ENCODE measurements at regions not wholly inside any gene's neighbourhood (a gene's known extent, or its start where the extent isn't known, plus 50 kb on each side); places are given as distances from the start of the nearest gene placed in this dataset.

GRCh38 chr4:146098397-146098796, 77.1 kb upstream of the LSM6 start:
- H2AFZ ChIP-seq (ENCODE audit: low read length) = 0 out of 2 replicates have a peak overlapping the region, but pooled peaks have one; percentile 19
- H2AK5ac ChIP-seq (ENCODE audit: low read depth, low read length) = no peak overlapping the region
- H3K4me3 ChIP-seq (ENCODE audit: extremely low read depth in 1 of 4, insufficient read depth in 2 of 4, low read depth in 3 of 4, low read length in 4 of 4) = no peak overlapping the region
- H3K4me1 ChIP-seq (replicated peaks in 1 of 4; ENCODE audit: control insufficient read depth in 3 of 4, insufficient read depth in 4 of 4, low read length in 3 of 4) = no peaks in the 10 kb centered on the region
- H2BK12ac ChIP-seq (ENCODE audit: low read depth, low read length) = no peak overlapping the region
- no peak overlapping the region for H3K14ac ChIP-seq (ENCODE audit: insufficient read length)
- no peak overlapping the region for H2BK5ac ChIP-seq (ENCODE audit: low read depth, low read length)
- no peaks in the 10 kb centered on the region for H3K79me1 ChIP-seq (ENCODE audit: low read depth, low read length)
- no peak overlapping the region for H3K4ac ChIP-seq (replicated peaks; ENCODE audit: insufficient read length, low read depth, low read length)
- no peak overlapping the region for H4K5ac ChIP-seq (ENCODE audit: insufficient read length, low read depth, low read length)
- no peak overlapping the region for H4K91ac ChIP-seq (replicated peaks; ENCODE audit: insufficient read length, low read length)
- FAIRE-seq = no peak
- H3K27ac ChIP-seq (ENCODE audit: low read depth, low read length) = no peak overlapping the region
- no peaks in the 10 kb centered on the region for H3K27me3 ChIP-seq (replicated peaks in 1 of 4; ENCODE audit: control insufficient read depth in 3 of 4, extremely low read depth in 1 of 4, insufficient read depth in 3 of 4, low read length in 3 of 4)
- no peak overlapping the region for H2BK20ac ChIP-seq (ENCODE audit: low read length)
- TF ChIP-seq BCL11A (IDR thresholded peaks at IDR 0.05; ENCODE audit: low read depth in 2 of 2, low read length in 2 of 2) (no peak), NANOG (IDR thresholded peaks at IDR 0.05; ENCODE audit: insufficient read depth, low read depth, low read length, poor library complexity, severe bottlenecking) (no peak), FOSL1 (IDR thresholded peaks at IDR 0.05; ENCODE audit: insufficient read depth, low read depth, low read length) (no peak), RXRA (IDR thresholded peaks at IDR 0.05; ENCODE audit: insufficient read depth, low read depth, low read length) (no peak), SAP30 (IDR thresholded peaks at IDR 0.05; ENCODE audit: insufficient read depth, insufficient replicate concordance, low read length) (no peak), SIX5 (IDR thresholded peaks at IDR 0.05; ENCODE audit: low read depth, low read length) (no peak), TEAD4 (IDR thresholded peaks at IDR 0.05; ENCODE audit: low read depth, low read length) (no peak), SIN3A (conservative IDR thresholded peaks at IDR 0.05 in 1 of 2, IDR thresholded peaks at IDR 0.05 in 1 of 2; ENCODE audit: low read depth in 1 of 2, low read length in 2 of 2) (no peak), ASH2L (IDR thresholded peaks at IDR 0.05; ENCODE audit: low read length) (no peak), EZH2 (IDR thresholded peaks at IDR 0.05; ENCODE audit: low read depth, low read length, severe bottlenecking) (no peak), TAF7 (optimal IDR thresholded peaks at IDR 0.05; ENCODE audit: borderline replicate concordance, low read depth, low read length) (no peak)
- CTCF ChIA-PET (ENCODE audit: partially characterized antibody) = no interaction called here
- no peak overlapping the region for H3K4me2 ChIP-seq (ENCODE audit: insufficient read depth in 1 of 2, low read depth in 2 of 2, low read length in 2 of 2)
- H3K36me3 ChIP-seq (ENCODE audit: control insufficient read depth in 2 of 4, insufficient read depth in 4 of 4, low read length in 3 of 4) = no peaks in the 10 kb centered on the region
- H3K79me2 ChIP-seq (ENCODE audit: control insufficient read depth in 1 of 2, insufficient read depth in 2 of 2, low read length in 2 of 2) = no peaks in the 10 kb centered on the region
- H3K23me2 ChIP-seq (ENCODE audit: low read depth, low read length) = no peaks in the 10 kb centered on the region
- no peaks in the 10 kb centered on the region for H4K20me1 ChIP-seq (replicated peaks in 1 of 2; ENCODE audit: control insufficient read depth in 1 of 2, insufficient read depth in 2 of 2, low read length in 2 of 2)
- 100% methylated on average over 1 of the region's 1 CpG; no CpG with 5 or more reads in 1 of the 2 experiments for WGBS, 2 experiments (ENCODE audit: extremely low coverage in 1 of 2, insufficient coverage in 1 of 2, insufficient read length in 1 of 2, insufficient replicate concordance in 2 of 2, low coverage in 1 of 2, low lambda C conversion rate in 2 of 2, missing lambda C conversion rate in 1 of 2)
- POLR2A ChIA-PET (ENCODE audit: partially characterized antibody) = no interaction called here
- H3K9me3 ChIP-seq (ENCODE audit: insufficient read depth in 2 of 2, low read depth in 1 of 2, low read length in 1 of 2) = no peaks in the 10 kb centered on the region
- no peak overlapping the region for H3K18ac ChIP-seq (ENCODE audit: extremely low read depth, low read length)
- H2BK15ac ChIP-seq (ENCODE audit: low read length) = no peak overlapping the region
- no peak overlapping the region for H2BK120ac ChIP-seq (replicated peaks; ENCODE audit: low read depth, low read length)
- no peak overlapping the region for H4K8ac ChIP-seq (ENCODE audit: extremely low read depth, insufficient read depth, low read length)
- H3K56ac ChIP-seq (replicated peaks; ENCODE audit: insufficient read length, low read depth, low read length) = no peak overlapping the region
- no peak overlapping the region for H3K9ac ChIP-seq (replicated peaks in 1 of 4; ENCODE audit: extremely low read depth in 1 of 4, low read depth in 3 of 4, low read length in 3 of 4)
- H3K23ac ChIP-seq (ENCODE audit: insufficient read length) = no peak overlapping the region
- no peak for DNase-seq (ENCODE audit: low read depth in 1 of 2, low spot score in 2 of 2)

All from H1 (cell line).